Natural killer cell (primary cell): ENCODE measurements at regions not wholly inside any gene's neighbourhood (a gene's known extent, or its start where the extent isn't known, plus 50 kb on each side); places are given as distances from the start of the nearest gene placed in this dataset.

Experiments used
- ATAC-seq, 3 donors: fragments of 150-1000 bp in 2 of 3; fragments of 200-7000 bp in 1 of 3; cut with Tn5 transposase; 1 replicate in 1 of 3; 2 replicates in 2 of 3; pipeline ENCODE4 v1.10.0; 2021; ENCODE audit warnings: mild to moderate bottlenecking in 2 of 3, moderate library complexity in 2 of 3
- DNase-seq, 2 donors: peaks; one replicate each; pipeline versions ENCODE4 v3.0.0 to v3.0.0-alpha.2; 2013 to 2021; ENCODE audit warnings: mixed read lengths in 1 of 2
- H3K27ac ChIP-seq: one replicate; pipeline ENCODE4 v1.5.1; 2013; ENCODE audit warnings: mild to moderate bottlenecking, low read length
- H3K27me3 ChIP-seq: one replicate; pipeline ENCODE4 v1.6.1; 2013; ENCODE audit warnings: low read length; ENCODE audit not compliant: control insufficient read depth, insufficient read depth
- H3K36me3 ChIP-seq: one replicate; pipeline ENCODE4 v1.6.1; 2013; ENCODE audit warnings: low read length; ENCODE audit not compliant: control insufficient read depth, insufficient read depth
- H3K4me1 ChIP-seq: one replicate; pipeline ENCODE4 v1.6.1; 2013; ENCODE audit warnings: low read length; ENCODE audit not compliant: control insufficient read depth, insufficient read depth
- H3K4me3 ChIP-seq: one replicate; pipeline ENCODE4 v1.5.1; 2013; ENCODE audit warnings: low read length
- H3K9me3 ChIP-seq: one replicate; pipeline ENCODE4 v1.6.1; 2013; ENCODE audit warnings: low read length; ENCODE audit not compliant: control insufficient read depth, insufficient read depth
- H3K27ac Mint-ChIP-seq, 2 donors: one replicate each; pipeline ENCODE4 v1.8.0; 2022; ENCODE audit warnings: mild to moderate bottlenecking in 2 of 2, mixed read lengths in 2 of 2, moderate library complexity in 1 of 2
- H3K27me3 Mint-ChIP-seq, 2 donors: one replicate each; pipeline ENCODE4 v1.8.0; 2022; ENCODE audit warnings: low read depth in 2 of 2, mixed read lengths in 2 of 2
- H3K36me3 Mint-ChIP-seq: one replicate; pipeline ENCODE4 v1.8.0; 2022; ENCODE audit warnings: mixed read lengths
- H3K4me1 Mint-ChIP-seq, 2 donors: one replicate each; pipeline ENCODE4 v1.8.0; 2022; ENCODE audit warnings: mixed read lengths in 2 of 2
- H3K4me3 Mint-ChIP-seq: one replicate; pipeline ENCODE4 v1.8.0; 2022; ENCODE audit warnings: mild to moderate bottlenecking, moderate library complexity, mixed read lengths
- H3K9me3 Mint-ChIP-seq, 2 donors: one replicate each; pipeline ENCODE4 v1.8.0; 2022; ENCODE audit warnings: mixed read lengths in 2 of 2
- CTCF ChIP-seq: fragments of 200-600 bp; IDR thresholded peaks from one replicate; pipeline ENCODE4 v1.8.0; 2022; ENCODE audit warnings: antibody characterized with exemption
- WGBS: methylation state at CpG from one replicate; pipeline ENCODE4 v1.1.7; 2013; ENCODE audit warnings: missing lambda C conversion rate; ENCODE audit not compliant: insufficient coverage; 5-methylcytosine and 5-hydroxymethylcytosine counted together
- intact Hi-C: fragments of 100-400 bp; cut with micrococcal nuclease; formaldehyde crosslinking; loops from one replicate; pipeline ENCODE4 v1.14.2; 2022

- peaks cover 0 to 7% of the 10 kb centered on the region in 2 donors for H3K4me1 Mint-ChIP-seq
- DNase-seq = no peak
- H3K27ac Mint-ChIP-seq = no peak overlapping the region
- H3K4me3 Mint-ChIP-seq = no peak overlapping the region
- 76% methylated on average over 3 of the region's 6 CpGs for WGBS
- Histone ChIP-seq H3K36me3 (no peaks in the 10 kb centered on the region), H3K27me3 (no peaks in the 10 kb centered on the region), H3K27ac (no peak overlapping the region), H3K4me1 (no peaks in the 10 kb centered on the region), H3K4me3 (no peak overlapping the region), H3K9me3 (no peaks in the 10 kb centered on the region)
- no peak for ATAC-seq
- H3K36me3 Mint-ChIP-seq = no peaks in the 10 kb centered on the region
- no peak for TF ChIP-seq CTCF
- intact Hi-C loops = no loop called here
- H3K9me3 Mint-ChIP-seq = peaks cover 0 to 4% of the 10 kb centered on the region in 2 donors
- H3K27me3 Mint-ChIP-seq = no peaks in the 10 kb centered on the region
These were observed 502.8 kb upstream of the MARCKS start for GRCh38 chr6:113354204-113354895.

- H3K9me3 Mint-ChIP-seq = no peaks in the 10 kb centered on the region
- 70% methylated on average over 1 of the region's 1 CpG for WGBS
These were observed 501.0 kb upstream of the MARCKS start for GRCh38 chr6:113356139-113356538.

GRCh38 chr6:113357041-113357440 lies 500.1 kb upstream of the MARCKS start:
- 90% methylated on average over 4 of the region's 4 CpGs for WGBS
- H3K4me3 Mint-ChIP-seq = no peak overlapping the region
- H3K9me3 Mint-ChIP-seq = no peaks in the 10 kb centered on the region
- no peaks in the 10 kb centered on the region for H3K4me1 ChIP-seq
- H3K4me3 ChIP-seq = no peak overlapping the region
- ATAC-seq = no peak
- DNase-seq = no peak
- H3K36me3 ChIP-seq = no peaks in the 10 kb centered on the region
- no peaks in the 10 kb centered on the region for H3K27me3 Mint-ChIP-seq
- no peaks in the 10 kb centered on the region for H3K4me1 Mint-ChIP-seq
- no peak overlapping the region for H3K27ac Mint-ChIP-seq
- intact Hi-C loops = no loop called here
- no peaks in the 10 kb centered on the region for H3K27me3 ChIP-seq
- TF ChIP-seq CTCF = no peak
- no peaks in the 10 kb centered on the region for H3K36me3 Mint-ChIP-seq
- no peaks in the 10 kb centered on the region for H3K9me3 ChIP-seq
- no peak overlapping the region for H3K27ac ChIP-seq

More at GRCh38 chr6:113356139-113356538, 501.0 kb upstream of the MARCKS start:
- DNase-seq (no peak), ATAC-seq (no peak)
- Histone ChIP-seq H3K9me3 (no peaks in the 10 kb centered on the region), H3K4me3 (no peak overlapping the region), H3K27me3 (no peaks in the 10 kb centered on the region), H3K4me1 (no peaks in the 10 kb centered on the region), H3K36me3 (no peaks in the 10 kb centered on the region), H3K27ac (no peak overlapping the region)
- TF ChIP-seq CTCF = no peak
- Mint-ChIP-seq H3K27ac (no peak overlapping the region), H3K27me3 (no peaks in the 10 kb centered on the region), H3K36me3 (no peaks in the 10 kb centered on the region), H3K4me3 (no peak overlapping the region), H3K4me1 (peaks cover 0 to 5% of the 10 kb centered on the region in 2 donors)
- intact Hi-C loops = no loop called here

GRCh38 chr6:113358063-113358583 lies 499.0 kb upstream of the MARCKS start:
- Histone ChIP-seq H3K27me3 (no peaks in the 10 kb centered on the region), H3K36me3 (no peaks in the 10 kb centered on the region), H3K9me3 (no peaks in the 10 kb centered on the region), H3K4me1 (no peaks in the 10 kb centered on the region), H3K4me3 (no peak overlapping the region), H3K27ac (no peak overlapping the region)
- DNase-seq = no peak
- Mint-ChIP-seq H3K27me3 (no peaks in the 10 kb centered on the region), H3K27ac (no peak overlapping the region), H3K9me3 (no peaks in the 10 kb centered on the region), H3K36me3 (no peaks in the 10 kb centered on the region), H3K4me3 (no peak overlapping the region), H3K4me1 (no peaks in the 10 kb centered on the region)
- TF ChIP-seq CTCF = no peak
- no peak for ATAC-seq
- intact Hi-C loops = no loop called here
- no CpG with 5 or more reads among the region's 3 CpGs for WGBS
